T-helper 1 cell (primary cell): ENCODE measurements at regions not wholly inside any gene's neighbourhood (a gene's known extent, or its start where the extent isn't known, plus 50 kb on each side); places are given as distances from the start of the nearest gene placed in this dataset.

ENCODE experiments used
- DNase-seq, 5 donors: peaks; one replicate each; pipeline ENCODE4 v3.0.0-alpha.2; 2012 to 2020

GRCh38 chr11:127461241-127462064 lies 460.9 kb upstream of the KIRREL3 start:
- no peak for DNase-seq

GRCh38 chr11:127458561-127458960 lies 458.0 kb upstream of the KIRREL3 start:
- no peak for DNase-seq

GRCh38 chr11:127454856-127455255 lies 454.3 kb upstream of the KIRREL3 start:
- no peak for DNase-seq

GRCh38 chr11:127452533-127452932 lies 452.0 kb upstream of the KIRREL3 start:
- no peak for DNase-seq

- no peak for DNase-seq
Measured at GRCh38 chr11:127451861-127452260, 451.3 kb upstream of the KIRREL3 start.

- no peak for DNase-seq
Measured at GRCh38 chr11:127448101-127448500, 447.5 kb upstream of the KIRREL3 start.

GRCh38 chr11:127445476-127445875 lies 444.9 kb upstream of the KIRREL3 start:
- DNase-seq, result no peak

GRCh38 chr11:127443297-127443696 lies 442.7 kb upstream of the KIRREL3 start:
- DNase-seq, result no peak

GRCh38 chr11:127440616-127441015 lies 440.0 kb upstream of the KIRREL3 start:
- no peak for DNase-seq

- DNase-seq, result no peak
Measured at GRCh38 chr11:127425281-127425680, 424.7 kb upstream of the KIRREL3 start.

- DNase-seq, result no peak
Measured at GRCh38 chr11:127424661-127425060, 424.1 kb upstream of the KIRREL3 start.

- DNase-seq, result no peak
Measured at GRCh38 chr11:127420139-127420538, 419.6 kb upstream of the KIRREL3 start.

GRCh38 chr11:127412722-127413380 lies 412.3 kb upstream of the KIRREL3 start:
- no peak for DNase-seq

GRCh38 chr11:127412234-127412633 lies 411.7 kb upstream of the KIRREL3 start:
- DNase-seq, result no peak

- no peak for DNase-seq
Measured at GRCh38 chr11:127411283-127411682, 410.7 kb upstream of the KIRREL3 start.

- no peak for DNase-seq
Measured at GRCh38 chr11:127395034-127395433, 394.5 kb upstream of the KIRREL3 start.

- no peak for DNase-seq
Measured at GRCh38 chr11:127393460-127393997, 393.0 kb upstream of the KIRREL3 start.

GRCh38 chr11:127392575-127392974 lies 392.0 kb upstream of the KIRREL3 start:
- no peak for DNase-seq

GRCh38 chr11:127390465-127390864 lies 389.9 kb upstream of the KIRREL3 start:
- DNase-seq, result no peak

- no peak for DNase-seq
Measured at GRCh38 chr11:127385071-127385470, 384.5 kb upstream of the KIRREL3 start.

- DNase-seq, result no peak
Measured at GRCh38 chr11:127383026-127383425, 382.5 kb upstream of the KIRREL3 start.

- no peak for DNase-seq
Measured at GRCh38 chr11:127381247-127381646, 380.7 kb upstream of the KIRREL3 start.

GRCh38 chr11:127379686-127380085 lies 379.1 kb upstream of the KIRREL3 start:
- no peak for DNase-seq

GRCh38 chr11:127376301-127376700 lies 375.7 kb upstream of the KIRREL3 start:
- no peak for DNase-seq
